K562 (cell line): ENCODE measurements at regions not wholly inside any gene's neighbourhood (a gene's known extent, or its start where the extent isn't known, plus 50 kb on each side); places are given as distances from the start of the nearest gene placed in this dataset.

ENCODE experiments used
- EGR1 ChIP-seq: fragments of 450-650 bp; conservative IDR thresholded peaks from 2 replicates; pipeline ENCODE4 v1.6.1; 2017; ENCODE audit warnings: mild to moderate bottlenecking
- NFE2L1 ChIP-seq: fragments of 450-650 bp; IDR thresholded peaks from 2 replicates; pipeline ENCODE4 v1.6.1; 2016; ENCODE audit warnings: missing genetic modification characterization, low read depth, mild to moderate bottlenecking, missing compliant biosample characterization, moderate library complexity, borderline replicate concordance
- PHB2 ChIP-seq: fragments of 450-650 bp; IDR thresholded peaks from 2 replicates; pipeline ENCODE4 v1.6.1; 2017; ENCODE audit warnings: low read depth
- SRSF7 ChIP-seq: fragments of 200-400 bp; formaldehyde crosslinking; optimal IDR thresholded peaks from 2 replicates; pipeline ENCODE3; 2017; ENCODE audit warnings: mild to moderate bottlenecking, low read depth, low read length
- TSC22D4 ChIP-seq: fragments of 450-650 bp; IDR thresholded peaks from 2 replicates; pipeline ENCODE4 v1.6.1; 2016; ENCODE audit warnings: missing genetic modification characterization, missing biosample characterization, control low read depth
- TSHZ1 ChIP-seq: fragments of 250-450 bp; sonication (Bioruptor Pico); IDR thresholded peaks from 2 replicates; pipeline ENCODE4 v1.4.0; 2020; ENCODE audit warnings: mild to moderate bottlenecking, moderate library complexity
- WHSC1 ChIP-seq: IDR thresholded peaks from one replicate; pipeline ENCODE4 v1.6.1; 2012; ENCODE audit warnings: low read length, control low read depth, inconsistent platforms
- ZNF512 ChIP-seq: IDR thresholded peaks from 2 replicates; pipeline ENCODE4 v1.6.1; 2016; ENCODE audit warnings: missing genetic modification characterization, missing compliant biosample characterization
- ZNF644 ChIP-seq: fragments of 200-800 bp; sonication (Bioruptor generic); IDR thresholded peaks from 2 replicates; pipeline ENCODE4 v1.6.1; 2016; ENCODE audit warnings: low read depth, missing genetic modification characterization, missing compliant biosample characterization

- no peak for TF ChIP-seq SRSF7
- TF ChIP-seq ZNF512 (tag): no peak
- TF ChIP-seq TSC22D4 (tag): no peak
- TF ChIP-seq EGR1: no peak
- no peak for TF ChIP-seq TSHZ1 (CRISPR knock-in tag)
- TF ChIP-seq PHB2: no peak
- no peak for TF ChIP-seq ZNF644 (tag)
- no peak for TF ChIP-seq NFE2L1 (tag)
- no peak for TF ChIP-seq WHSC1
These were observed 1015.6 kb downstream of the PCDH19 start (continued) for GRCh38 chrX:99394456-99394855.
